Stomach (tissue), 8 donors: ENCODE measurements at regions not wholly inside any gene's neighbourhood (a gene's known extent, or its start where the extent isn't known, plus 50 kb on each side); places are given as distances from the start of the nearest gene placed in this dataset.
A peak's percentile ranks its signal among the peaks of the same experiment; 100 is the strongest.

Experiments
- DNase-seq, 2 donors: peaks; one replicate each; pipeline versions ENCODE4 v3.0.0 to v3.0.0-alpha.2; 2013 to 2019
- H3K27ac ChIP-seq, 5 donors: fragments of 200-600 bp in 4 of 5; sonication (generic) in 4 of 5; one replicate each; pipeline ENCODE4 v1.5.1; 2013 to 2019; ENCODE audit warnings: mild to moderate bottlenecking in 1 of 5, moderate library complexity in 1 of 5
- H3K27me3 ChIP-seq, 3 donors: fragments of 200-600 bp; sonication (generic); one replicate each; pipeline ENCODE4 v1.5.1; 2017 to 2019; ENCODE audit warnings: mixed run types in 1 of 3
- H3K36me3 ChIP-seq, 4 donors: fragments of 200-600 bp; sonication (generic); 1 replicate in 3 of 4; 2 replicates in 1 of 4; pipeline ENCODE4 v1.5.1; 2016 to 2019
- H3K4me1 ChIP-seq, 4 donors: fragments of 200-600 bp; sonication (generic); one replicate each; pipeline ENCODE4 v1.5.1; 2016 to 2019
- H3K4me3 ChIP-seq, 4 donors: fragments of 200-600 bp; sonication (generic) in 3 of 4; one replicate each; pipeline ENCODE4 v1.5.1; 2016 to 2019; ENCODE audit warnings: mild to moderate bottlenecking in 1 of 4
- H3K9me3 ChIP-seq, 4 donors: fragments of 200-600 bp; sonication (generic); one replicate each; pipeline ENCODE4 v1.5.1; 2016 to 2019
- CTCF ChIP-seq, 7 experiments: fragments of 450-650 bp in 4 of 7; fragments of 200-600 bp in 3 of 7; sonication (generic) in 3 of 7; IDR thresholded peaks; one replicate each; pipeline ENCODE4 v1.5.1; 2016 to 2019; ENCODE audit warnings: antibody characterized with exemption in 7 of 7, control low read depth in 2 of 7, mild to moderate bottlenecking in 1 of 7
- EP300 ChIP-seq: sonication (generic); formaldehyde crosslinking; IDR thresholded peaks from one replicate; pipeline ENCODE4 v1.6.1; 2017; ENCODE audit warnings: antibody characterized with exemption
- POLR2A ChIP-seq, 4 donors: fragments of 450-650 bp; IDR thresholded peaks; one replicate each; pipeline ENCODE4 v1.6.1; 2016; ENCODE audit warnings: antibody characterized with exemption in 4 of 4, control low read depth in 2 of 4, mild to moderate bottlenecking in 1 of 4, moderate library complexity in 1 of 4
- POLR2AphosphoS5 ChIP-seq, 3 donors: sonication (generic); formaldehyde crosslinking; IDR thresholded peaks; one replicate each; pipeline ENCODE4 v1.6.1; 2016; ENCODE audit warnings: antibody characterized with exemption in 3 of 3
- WGBS, 5 donors: extraction: QIAGEN DNeasy Blood & Tissue Kit in 3 of 5; methylation state at CpG; one replicate each; pipeline versions ENCODE4 v1.1.5 to v1.1.7; 2013 to 2018; 5-methylcytosine and 5-hydroxymethylcytosine counted together
- intact Hi-C: fragments of 100-400 bp; cut with DNase I; formaldehyde crosslinking; loops from one replicate; pipeline ENCODE4 v1.15.1; 2023; ENCODE audit warnings: low total_unique reads
- donor health status: healthy with polysubstance abuse.
- donor health status: Bipolar disorder and iron deficiency.
- donor health status: healthy.

GRCh38 chr6:96299525-96299924, 222.1 kb upstream of the UFL1 start:
- DNase-seq = no peak
- 67 to 91% (median 86%) methylated on average over 1 of the region's 1 CpG for WGBS, 5 donors
- intact Hi-C loops = no loop called here

GRCh38 chr6:96301023-96301422, 220.6 kb upstream of the UFL1 start:
- Histone ChIP-seq H3K36me3 (no peaks in the 10 kb centered on the region), H3K9me3 (no peaks in the 10 kb centered on the region), H3K27ac (no peak overlapping the region), H3K4me3 (no peak overlapping the region), H3K27me3 (no peaks in the 10 kb centered on the region), H3K4me1 (no peaks in the 10 kb centered on the region)
- no peak for DNase-seq
- no peak for TF ChIP-seq POLR2AphosphoS5 (IDR thresholded peaks at IDR 0.05)
- 47 to 69% (median 57%) methylated on average over 3 of the region's 3 CpGs for WGBS, 5 donors
- intact Hi-C loops = no loop called here

More at GRCh38 chr6:96299525-96299924, 222.1 kb upstream of the UFL1 start:
- Histone ChIP-seq H3K9me3 (no peaks in the 10 kb centered on the region), H3K4me1 (no peaks in the 10 kb centered on the region), H3K4me3 (no peak overlapping the region), H3K36me3 (no peaks in the 10 kb centered on the region), H3K27me3 (no peaks in the 10 kb centered on the region), H3K27ac (no peak overlapping the region)
- TF ChIP-seq POLR2A (IDR thresholded peaks at IDR 0.05) = no peak

- intact Hi-C loops = no loop called here
- no peaks in the 10 kb centered on the region for H3K4me1 ChIP-seq
- no peak overlapping the region for H3K4me3 ChIP-seq
- H3K36me3 ChIP-seq = no peaks in the 10 kb centered on the region
- H3K9me3 ChIP-seq = no peaks in the 10 kb centered on the region
- H3K27ac ChIP-seq = no peak overlapping the region
- WGBS, 5 donors = 66 to 80% (median 76%) methylated on average over 2 of the region's 2 CpGs
- TF ChIP-seq EP300 (no peak), POLR2AphosphoS5 (IDR thresholded peaks at IDR 0.05) (no peak), CTCF (IDR thresholded peaks at IDR 0.05) (no peak), POLR2A (IDR thresholded peaks at IDR 0.05) (no peak)
- no peaks in the 10 kb centered on the region for H3K27me3 ChIP-seq
- DNase-seq = no peak
Measured at GRCh38 chr6:96301781-96302180, 219.8 kb upstream of the UFL1 start.

GRCh38 chr6:96302991-96303390, 218.6 kb upstream of the UFL1 start:
- no peak overlapping the region for H3K4me3 ChIP-seq
- no peak overlapping the region for H3K27ac ChIP-seq
- no peaks in the 10 kb centered on the region for H3K36me3 ChIP-seq
- no peak for DNase-seq
- 69 to 86% (median 75%) methylated on average over 3 of the region's 3 CpGs for WGBS, 5 donors
- TF ChIP-seq POLR2A (IDR thresholded peaks at IDR 0.05) = no peak
- no peak for TF ChIP-seq POLR2AphosphoS5 (IDR thresholded peaks at IDR 0.05)
- TF ChIP-seq EP300 = no peak
- no peak for TF ChIP-seq CTCF (IDR thresholded peaks at IDR 0.05)
- intact Hi-C loops = no loop called here
- no peaks in the 10 kb centered on the region for H3K4me1 ChIP-seq
- no peaks in the 10 kb centered on the region for H3K27me3 ChIP-seq
- H3K9me3 ChIP-seq = no peaks in the 10 kb centered on the region

- WGBS, 5 donors = 25 to 48% (median 35%) methylated on average over 2 of the region's 2 CpGs
- Histone ChIP-seq H3K36me3 (no peaks in the 10 kb centered on the region), H3K27ac (no peak overlapping the region), H3K27me3 (no peaks in the 10 kb centered on the region), H3K9me3 (no peaks in the 10 kb centered on the region), H3K4me1 (no peaks in the 10 kb centered on the region), H3K4me3 (no peak overlapping the region)
- peak in 1 of 2 donors; percentile 12 for DNase-seq
- intact Hi-C loops = no loop called here
- TF ChIP-seq POLR2A (IDR thresholded peaks at IDR 0.05) = no peak
- TF ChIP-seq CTCF (IDR thresholded peaks at IDR 0.05) = no peak
- no peak for TF ChIP-seq EP300
- TF ChIP-seq POLR2AphosphoS5 (IDR thresholded peaks at IDR 0.05) = no peak
Measured at GRCh38 chr6:96304997-96305396, 216.6 kb upstream of the UFL1 start.
